Anterior cingulate cortex (tissue), 58 donors: ENCODE measurements at regions not wholly inside any gene's neighbourhood (a gene's known extent, or its start where the extent isn't known, plus 50 kb on each side); places are given as distances from the start of the nearest gene placed in this dataset.
"Not testable (repeated sequence)": the region's sequence is repeated elsewhere in the genome, so short reads cannot be mapped to it uniquely, and the experiment has no call there.

Source experiments
- DNase-seq, 58 donors: peaks; one replicate each; lab custom pipeline; 2025; lab: John Stamatoyannopoulos, UW

DNA sequence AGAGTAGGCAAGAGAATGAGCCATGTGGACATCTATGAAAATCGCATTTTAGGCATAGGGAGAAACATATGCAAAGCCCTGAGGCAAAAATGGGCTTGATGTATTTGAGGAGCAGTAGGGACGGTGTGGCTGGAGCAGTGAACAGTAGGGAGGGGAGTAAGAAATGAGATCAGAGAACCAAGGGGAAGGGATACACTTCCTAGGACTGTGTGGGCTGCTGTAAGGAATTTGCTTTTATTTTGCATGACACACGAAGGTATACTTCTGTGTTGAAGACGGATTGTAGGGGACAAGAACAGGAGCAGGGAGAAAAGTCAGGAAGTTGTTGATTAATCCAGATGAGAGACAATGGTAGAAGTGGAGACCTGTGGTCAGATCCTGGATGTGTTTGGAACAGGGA, 572.1 kb downstream of the JRKL start:
- no peak for DNase-seq

- no peak for DNase-seq
Measured at GRCh38 chr11:96963375-96963774, 573.6 kb downstream of the JRKL start.

GRCh38 chr11:96964661-96965060, 574.8 kb downstream of the JRKL start:
- DNase-seq, result no peak

DNA sequence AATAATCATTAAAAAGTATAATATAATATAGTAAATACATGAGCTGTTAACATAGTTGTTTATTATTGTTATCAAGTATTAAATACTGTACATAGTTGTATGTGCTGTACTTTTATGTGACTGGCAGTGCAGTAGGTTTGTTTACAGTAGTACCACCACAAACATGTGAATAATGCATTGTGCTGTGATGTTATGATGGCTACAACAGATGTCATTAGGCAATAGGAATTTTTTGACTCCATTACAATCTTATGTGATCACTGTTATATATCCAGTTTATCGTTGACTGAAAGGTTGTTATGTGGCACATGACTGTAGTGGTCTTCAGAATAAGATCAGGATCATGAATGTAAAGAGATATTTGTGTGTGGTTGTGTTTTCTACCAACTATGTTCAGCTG, 577.8 kb downstream of the JRKL start:
- no peak for DNase-seq

- no peak for DNase-seq
Measured at GRCh38 chr11:96969251-96969650, 579.4 kb downstream of the JRKL start.

DNA sequence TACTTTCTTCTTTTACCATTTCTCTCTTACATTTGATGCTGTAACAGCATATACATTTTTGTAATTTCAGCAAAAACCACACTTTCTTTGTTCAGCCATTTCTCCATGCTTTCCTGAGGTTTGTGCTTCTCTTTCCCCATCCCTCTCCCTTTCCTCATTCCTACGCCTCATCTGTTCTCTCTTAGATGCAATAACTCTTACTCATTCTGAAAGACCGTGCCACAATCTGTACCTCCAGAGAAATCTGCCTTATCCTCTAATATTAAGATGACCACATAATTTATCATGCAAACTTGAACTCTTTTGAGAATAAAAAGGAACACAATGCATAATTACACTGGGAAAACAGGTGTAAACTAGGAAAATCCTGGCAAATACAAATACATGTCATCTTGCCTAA, 588.9 kb downstream of the JRKL start:
- no peak for DNase-seq

DNA sequence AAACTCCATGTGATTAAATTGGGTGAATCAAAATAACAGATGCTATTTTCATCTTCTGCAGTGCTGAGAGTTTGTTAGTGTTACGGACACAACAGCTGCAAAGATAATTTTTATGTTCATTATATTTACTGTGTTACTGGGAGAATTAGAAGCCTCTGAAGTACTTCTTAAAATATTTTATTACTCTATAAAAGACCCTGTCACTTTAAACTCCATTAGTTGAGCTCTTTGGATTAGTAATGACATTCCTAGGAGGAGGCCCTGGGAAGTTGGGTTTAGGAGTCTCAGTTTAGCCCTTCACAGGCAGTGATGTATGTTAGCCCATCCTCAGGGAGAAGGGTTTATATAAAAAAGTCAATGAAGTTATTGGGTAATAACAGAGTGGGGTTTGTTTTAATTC, 596.7 kb downstream of the JRKL start:
- no peak for DNase-seq

DNA sequence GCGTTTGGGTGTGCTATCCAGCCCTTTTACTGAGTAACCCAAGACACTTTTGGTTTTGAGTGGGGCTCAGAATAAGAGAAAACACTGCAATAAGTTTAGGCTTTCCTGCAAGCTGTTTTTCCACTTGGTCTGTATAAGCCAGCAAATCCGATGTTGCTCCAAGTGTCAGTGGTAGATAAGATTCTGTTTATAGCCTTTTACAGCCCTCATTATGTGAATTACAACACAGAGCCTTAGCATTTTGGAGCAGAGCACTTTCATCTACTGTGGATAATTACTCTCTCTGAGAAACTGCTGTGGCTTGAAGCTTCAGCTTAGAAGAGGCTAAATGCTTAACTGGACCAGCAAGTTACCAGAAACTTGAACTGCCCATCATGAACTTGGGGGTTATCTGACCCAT, 601.1 kb downstream of the JRKL start:
- DNase-seq, result no peak

DNA sequence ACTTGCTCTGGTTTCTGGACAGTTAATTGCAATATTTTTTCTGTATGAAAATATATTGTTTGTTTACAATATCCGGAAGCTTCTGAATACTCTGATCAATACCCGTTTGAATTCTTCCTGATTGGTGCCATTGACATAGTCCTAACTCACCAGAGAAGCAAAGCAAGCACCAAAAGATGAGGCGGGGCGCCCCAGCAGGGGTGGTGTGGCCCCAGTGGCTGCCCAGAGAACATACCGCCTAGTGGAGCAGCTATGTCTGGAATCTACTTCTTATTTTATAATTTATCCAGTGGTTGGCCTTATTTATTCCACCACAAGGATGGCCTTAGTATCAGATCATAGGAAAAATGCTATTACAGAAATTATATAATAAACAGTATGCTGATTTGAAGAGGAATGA, 610.7 kb downstream of the JRKL start:
- no peak for DNase-seq

DNA sequence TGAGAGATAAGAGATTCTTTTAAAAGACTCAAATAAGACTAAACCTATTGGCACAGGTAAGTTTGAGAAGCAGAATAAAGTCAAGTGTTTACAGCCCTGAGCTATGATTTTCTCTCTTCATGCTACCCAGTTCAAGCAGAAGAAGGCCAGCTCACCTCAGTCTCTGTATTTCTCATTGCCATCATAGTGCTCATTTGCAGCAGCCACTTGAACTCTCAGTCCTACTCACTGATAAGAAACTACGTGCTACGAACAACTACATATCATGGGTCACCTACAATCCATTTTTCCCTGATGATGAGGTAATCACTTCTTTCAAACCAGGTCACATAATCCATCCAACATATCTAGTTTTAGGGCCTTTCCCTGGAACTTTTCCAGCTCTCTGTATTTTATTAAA, 617.5 kb downstream of the JRKL start:
- no peak for DNase-seq

DNA sequence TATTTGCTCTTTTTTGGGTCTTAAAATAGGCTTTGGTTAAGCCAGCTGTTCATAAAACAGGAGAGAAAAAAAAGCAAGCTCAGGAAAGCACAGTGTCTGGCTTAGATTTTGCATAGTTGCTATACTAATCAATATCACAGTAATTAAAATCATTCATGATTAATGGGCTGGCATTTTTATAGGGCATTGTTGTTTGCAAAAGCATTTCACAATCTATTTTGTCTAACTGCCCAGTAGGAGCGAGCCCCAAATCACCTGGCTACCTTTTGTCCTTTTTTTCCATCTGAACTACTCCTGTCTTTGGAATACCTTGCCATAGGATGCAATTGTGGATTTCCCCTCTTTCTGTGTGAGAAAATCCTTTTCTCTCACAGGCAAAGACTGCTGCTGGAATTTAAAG, 619.8 kb downstream of the JRKL start:
- DNase-seq, result no peak

GRCh38 chr11:97010997-97011396, 621.2 kb downstream of the JRKL start:
- not testable (repeated sequence) for DNase-seq

GRCh38 chr11:97015327-97015726, 625.5 kb downstream of the JRKL start:
- DNase-seq, result no peak

DNA sequence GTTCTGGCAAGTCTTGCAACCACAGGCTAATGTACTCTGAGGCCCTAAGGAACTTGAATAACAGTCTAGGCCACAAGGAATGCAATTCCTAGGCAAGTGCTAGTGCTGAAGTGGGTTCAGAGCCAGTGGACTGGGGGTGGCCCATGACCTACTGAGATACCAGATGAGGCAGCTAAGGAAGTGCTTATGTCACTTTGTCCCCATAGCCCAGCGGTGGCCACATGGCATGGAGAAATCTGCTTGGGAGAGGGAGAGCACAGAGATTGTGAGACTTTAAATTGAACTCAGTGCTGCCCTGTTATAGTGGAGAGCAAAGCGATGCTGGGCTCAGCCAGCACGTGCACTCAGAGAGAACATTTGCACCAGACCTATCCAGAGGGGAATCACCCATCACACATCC, 629.5 kb downstream of the JRKL start:
- no peak for DNase-seq

DNA sequence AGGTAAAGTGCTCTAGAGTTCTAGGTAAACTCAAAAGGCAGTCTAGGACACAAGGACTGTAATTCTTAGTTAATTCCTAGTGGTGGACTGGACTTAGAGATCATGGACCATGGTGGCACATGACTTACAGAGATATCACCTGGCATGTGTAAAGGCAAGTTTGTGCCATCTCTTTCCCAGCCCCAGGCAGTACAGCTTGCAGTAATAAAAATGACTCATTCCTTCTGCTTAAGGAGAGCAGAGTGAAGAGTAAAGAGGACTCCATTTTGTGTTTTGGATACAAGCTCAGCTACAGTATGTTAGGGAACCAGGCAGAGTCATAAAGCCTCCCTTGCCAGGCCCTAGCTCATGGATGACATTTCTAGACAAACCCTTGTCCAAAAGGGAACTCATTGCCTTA, 629.9 kb downstream of the JRKL start:
- no peak for DNase-seq

GRCh38 chr11:97022955-97023354, 633.1 kb downstream of the JRKL start:
- DNase-seq, result no peak

GRCh38 chr11:97028836-97029406, 639.1 kb downstream of the JRKL start:
- no peak for DNase-seq

DNA sequence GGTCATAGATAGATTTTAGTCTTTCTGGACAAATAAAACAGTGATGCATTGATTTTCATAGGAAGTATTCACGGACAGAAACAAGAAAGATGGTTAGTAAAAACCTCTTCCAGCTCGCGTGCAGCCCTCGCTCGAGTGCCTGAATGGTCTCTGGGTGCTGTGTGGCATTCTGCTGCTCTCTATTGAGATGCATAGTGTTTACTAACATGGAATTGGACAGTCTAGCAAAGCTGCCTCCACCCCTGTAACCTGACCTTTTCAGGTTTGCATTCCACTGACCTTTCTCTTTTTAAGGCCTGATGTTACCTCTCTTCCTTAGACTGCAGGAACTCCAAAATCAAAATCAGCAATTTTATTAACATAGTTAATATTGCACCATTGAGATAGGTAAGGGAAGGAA, 643.4 kb downstream of the JRKL start:
- DNase-seq, result no peak

- no peak for DNase-seq
Measured at GRCh38 chr11:97048481-97048880, 658.7 kb downstream of the JRKL start.

DNA sequence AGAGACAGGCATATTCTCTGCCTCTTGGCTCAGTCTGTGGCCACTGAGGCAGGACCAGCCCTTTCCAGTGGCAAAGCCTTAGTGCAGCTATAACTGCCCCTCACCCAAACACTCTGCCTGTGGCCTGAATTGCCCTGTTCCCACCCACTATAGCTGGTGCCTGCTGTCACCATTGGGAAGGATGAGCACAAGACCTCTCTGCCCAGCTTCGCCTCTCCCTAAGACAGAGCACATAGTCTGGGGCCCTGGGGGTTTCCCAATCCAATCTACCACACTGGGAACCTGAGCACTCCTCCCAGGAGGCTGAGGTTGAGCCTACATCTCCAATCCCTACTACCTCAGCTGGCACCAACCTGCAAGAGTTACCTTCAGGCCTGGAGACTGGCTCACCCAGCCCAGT, 670.4 kb downstream of the JRKL start:
- DNase-seq, result no peak

DNA sequence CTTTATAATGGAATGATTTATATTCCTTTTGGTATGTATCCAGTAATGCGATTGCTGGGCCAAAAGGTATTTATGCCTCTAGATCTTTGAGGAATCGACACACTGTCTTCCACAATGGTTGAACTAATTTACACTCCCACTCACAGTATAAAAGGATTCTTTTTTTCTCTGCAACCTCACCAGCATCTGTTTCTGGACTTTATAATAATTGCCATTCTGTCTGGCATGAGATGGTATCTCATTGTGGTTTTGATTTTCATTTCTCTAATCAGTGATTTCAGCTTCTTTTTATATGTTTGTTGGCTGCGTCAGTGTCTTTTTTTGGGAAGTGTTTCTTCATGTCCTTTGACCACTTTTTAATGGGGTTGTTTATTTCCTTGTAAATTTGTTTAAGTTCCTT, 679.3 kb downstream of the JRKL start:
- DNase-seq, result no peak

DNA sequence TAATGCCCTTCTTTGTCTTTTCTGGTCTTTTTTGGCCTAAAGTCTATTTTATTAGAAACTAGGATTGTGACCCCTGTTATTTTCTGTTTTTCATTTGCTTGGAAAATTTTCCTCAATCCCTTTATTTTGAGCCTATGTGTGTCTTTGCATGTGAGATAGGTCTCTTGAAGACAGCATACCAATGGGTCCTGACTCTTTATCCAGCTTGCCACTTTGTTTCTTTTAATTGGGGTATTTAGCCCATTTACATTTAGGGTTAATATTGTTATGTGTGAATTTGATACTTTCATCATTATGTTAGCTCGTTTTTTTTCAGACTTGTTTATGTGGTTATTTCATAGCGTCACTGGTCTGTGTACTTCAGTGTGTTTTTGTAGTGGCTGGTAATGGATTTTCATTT, 682.6 kb downstream of the JRKL start:
- DNase-seq, result no peak

- not testable (repeated sequence) for DNase-seq
Measured at GRCh38 chr11:97076666-97077065, 686.9 kb downstream of the JRKL start.
